ENCODE measurements at regions not wholly inside any gene's neighbourhood (a gene's known extent, or its start where the extent isn't known, plus 50 kb on each side); places are given as distances from the start of the nearest gene placed in this dataset.

GRCh38 chr3:177731644-177732268 is 534.5 kb upstream of the TBL1XR1 start:
- H2BK12ac ChIP-seq (ENCODE audit: low read depth, low read length), result no peak overlapping the region
- peaks cover 1 to 8% (median 4%) of the 10 kb centered on the region in 4 experiments; a peak in 5 of 7 replicates for H3K4me1 ChIP-seq (replicated peaks in 1 of 4; ENCODE audit: control insufficient read depth in 3 of 4, insufficient read depth in 4 of 4, low read length in 3 of 4)
- no peak overlapping the region for H2BK20ac ChIP-seq (ENCODE audit: low read length)
- no peak overlapping the region for H2BK120ac ChIP-seq (replicated peaks; ENCODE audit: low read depth, low read length)
- H3K18ac ChIP-seq (ENCODE audit: extremely low read depth, low read length), result no peak overlapping the region
- no peak overlapping the region for H2BK15ac ChIP-seq (ENCODE audit: low read length)
- no peak for TF ChIP-seq JUN (IDR thresholded peaks at IDR 0.05; ENCODE audit: low read depth, low read length)
- TF ChIP-seq EP300 (IDR thresholded peaks at IDR 0.05; ENCODE audit: borderline replicate concordance in 1 of 2, low read depth in 2 of 2, low read length in 2 of 2), result no peak
- no peak for TF ChIP-seq POLR2A (IDR thresholded peaks at IDR 0.05; ENCODE audit: control extremely low read depth in 1 of 2, low read depth in 2 of 2, low read length in 2 of 2)
- TF ChIP-seq CEBPB (IDR thresholded peaks at IDR 0.05; ENCODE audit: low read depth, low read length), result no peak
- no peak for TF ChIP-seq CTBP2 (IDR thresholded peaks at IDR 0.05; ENCODE audit: borderline replicate concordance, insufficient read depth, insufficient read length, low read length)
- no peak for TF ChIP-seq PHF8 (conservative IDR thresholded peaks at IDR 0.05; ENCODE audit: low read depth, low read length)
- TF ChIP-seq SRF (IDR thresholded peaks at IDR 0.05; ENCODE audit: low read depth, low read length), result no peak
- no peak for TF ChIP-seq E2F6 (IDR thresholded peaks at IDR 0.05)
- no peak for DNase-seq (ENCODE audit: low read depth in 1 of 2, low spot score in 2 of 2)
- no peak overlapping the region for H4K91ac ChIP-seq (replicated peaks; ENCODE audit: insufficient read length, low read length)
- no peaks in the 10 kb centered on the region for H4K20me1 ChIP-seq (replicated peaks in 1 of 2; ENCODE audit: control insufficient read depth in 1 of 2, insufficient read depth in 2 of 2, low read length in 2 of 2)
- no peaks in the 10 kb centered on the region for H3K36me3 ChIP-seq (ENCODE audit: control insufficient read depth in 2 of 4, insufficient read depth in 4 of 4, low read length in 3 of 4)
- no peak overlapping the region for H3K14ac ChIP-seq (ENCODE audit: insufficient read length)
- H3K4me3 ChIP-seq (ENCODE audit: extremely low read depth in 1 of 4, insufficient read depth in 2 of 4, low read depth in 3 of 4, low read length in 4 of 4), result no peak overlapping the region
- WGBS, 2 experiments (ENCODE audit: extremely low coverage in 1 of 2, insufficient coverage in 1 of 2, insufficient read length in 1 of 2, insufficient replicate concordance in 2 of 2, low coverage in 1 of 2, low lambda C conversion rate in 2 of 2, missing lambda C conversion rate in 1 of 2), result 83 to 96% methylated on average over 1 to 3 of the region's 3 CpGs
- no peaks in the 10 kb centered on the region for H3K79me2 ChIP-seq (ENCODE audit: control insufficient read depth in 1 of 2, insufficient read depth in 2 of 2, low read length in 2 of 2)
- H2AK5ac ChIP-seq (ENCODE audit: low read depth, low read length), result no peak overlapping the region
- H3K56ac ChIP-seq (replicated peaks; ENCODE audit: insufficient read length, low read depth, low read length), result no peak overlapping the region
- H3K4me2 ChIP-seq (ENCODE audit: insufficient read depth in 1 of 2, low read depth in 2 of 2, low read length in 2 of 2), result no peak overlapping the region
- H3K9me3 ChIP-seq (ENCODE audit: insufficient read depth in 2 of 2, low read depth in 1 of 2, low read length in 1 of 2), result no peaks in the 10 kb centered on the region
- H4K5ac ChIP-seq (ENCODE audit: insufficient read length, low read depth, low read length), result no peak overlapping the region
- H3K23ac ChIP-seq (ENCODE audit: insufficient read length), result no peak overlapping the region
- ChIA-PET POLR2A (ENCODE audit: partially characterized antibody) (no interaction called here), CTCF (ENCODE audit: partially characterized antibody) (interaction anchor here (0.5 to 0.9 kb wide), 4 partner anchors 12 to 1959 kb away, joined by 3 read pairs; no protein-coding TSS in a partner anchor)
- no peak overlapping the region for H3K9ac ChIP-seq (replicated peaks in 1 of 4; ENCODE audit: extremely low read depth in 1 of 4, low read depth in 3 of 4, low read length in 3 of 4)
- no peaks in the 10 kb centered on the region for H3K23me2 ChIP-seq (ENCODE audit: low read depth, low read length)
- H4K8ac ChIP-seq (ENCODE audit: extremely low read depth, insufficient read depth, low read length), result no peak overlapping the region
- no peak overlapping the region for H2BK5ac ChIP-seq (ENCODE audit: low read depth, low read length)
- H3K27ac ChIP-seq (ENCODE audit: low read depth, low read length), result no peak overlapping the region
- no peak for FAIRE-seq
- no peak overlapping the region for H3K4ac ChIP-seq (replicated peaks; ENCODE audit: insufficient read length, low read depth, low read length)
- H3K27me3 ChIP-seq (replicated peaks in 1 of 4; ENCODE audit: control insufficient read depth in 3 of 4, extremely low read depth in 1 of 4, insufficient read depth in 3 of 4, low read length in 3 of 4), result no peaks in the 10 kb centered on the region
- no peak overlapping the region for H2AFZ ChIP-seq (ENCODE audit: low read length)
- no peaks in the 10 kb centered on the region for H3K79me1 ChIP-seq (ENCODE audit: low read depth, low read length)
